Activated CD4-positive, alpha-beta T cell treated with anti-CD3 and anti-CD28 coated beads for 1 hour (primary cell): ENCODE measurements at regions not wholly inside any gene's neighbourhood (a gene's known extent, or its start where the extent isn't known, plus 50 kb on each side); places are given as distances from the start of the nearest gene placed in this dataset.
A peak's percentile ranks its signal among the peaks of the same experiment; 100 is the strongest.
"Not testable (repeated sequence)": the region's sequence is repeated elsewhere in the genome, so short reads cannot be mapped to it uniquely, and the experiment has no call there.

Experiments used
- DNase-seq: peaks from one replicate; pipeline ENCODE4 v3.0.0-alpha.2; 2020

DNA sequence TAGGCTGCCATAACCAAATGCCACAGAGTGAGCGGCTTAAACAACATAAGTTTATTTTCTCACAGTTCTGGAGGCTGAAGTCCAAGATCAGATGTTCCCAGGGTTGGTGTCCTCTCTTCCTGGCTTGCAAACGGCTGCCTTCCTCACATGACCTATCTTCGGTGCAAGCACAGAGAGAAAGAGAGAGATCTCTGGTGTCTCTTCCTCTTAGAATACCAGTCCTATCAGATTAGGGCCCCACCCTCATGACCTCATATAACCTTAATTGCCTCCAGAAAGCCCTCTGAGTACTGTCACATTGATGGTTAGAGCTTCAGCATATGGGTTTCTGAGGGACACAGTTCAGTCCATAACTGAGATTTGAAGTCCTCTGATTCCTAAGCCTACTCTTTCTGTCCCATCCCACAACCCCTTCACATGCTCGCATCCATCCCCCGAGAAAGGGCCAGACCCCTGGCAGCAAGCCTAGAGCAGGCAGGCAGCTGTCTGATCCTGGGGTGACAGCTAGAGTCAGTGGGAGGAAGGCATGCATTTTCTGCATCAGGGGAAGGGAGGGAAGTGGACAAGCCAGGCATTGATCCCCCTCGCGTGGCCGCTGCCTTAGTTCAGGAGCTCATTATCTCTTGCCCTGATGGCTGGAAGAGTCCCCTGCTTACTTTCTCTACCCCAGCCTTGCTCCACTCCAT, 114.1 kb downstream of the FAR1 start:
- no peak for DNase-seq

- DNase-seq, result no peak
Measured at GRCh38 chr11:13784441-13784840, 116.0 kb downstream of the FAR1 start.

DNA sequence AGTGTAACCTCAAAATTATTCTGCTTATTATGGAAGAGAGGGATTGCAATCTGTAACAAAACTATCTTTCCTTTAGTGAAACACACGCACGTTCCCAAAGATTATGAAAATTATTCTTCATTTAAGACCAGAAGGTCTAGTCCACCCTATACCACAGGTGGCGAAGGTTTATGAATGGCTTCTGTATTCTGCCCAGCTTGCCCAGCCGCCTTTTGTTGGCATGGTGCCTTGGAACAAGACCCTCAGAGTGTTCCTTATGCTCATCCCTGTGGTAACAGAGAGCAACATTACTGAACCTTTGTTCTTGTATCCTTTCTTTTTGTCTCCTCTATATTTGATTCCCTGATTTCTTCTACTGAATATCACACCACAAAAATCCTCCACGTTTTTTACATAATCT, 116.4 kb downstream of the FAR1 start:
- DNase-seq, result no peak

DNA sequence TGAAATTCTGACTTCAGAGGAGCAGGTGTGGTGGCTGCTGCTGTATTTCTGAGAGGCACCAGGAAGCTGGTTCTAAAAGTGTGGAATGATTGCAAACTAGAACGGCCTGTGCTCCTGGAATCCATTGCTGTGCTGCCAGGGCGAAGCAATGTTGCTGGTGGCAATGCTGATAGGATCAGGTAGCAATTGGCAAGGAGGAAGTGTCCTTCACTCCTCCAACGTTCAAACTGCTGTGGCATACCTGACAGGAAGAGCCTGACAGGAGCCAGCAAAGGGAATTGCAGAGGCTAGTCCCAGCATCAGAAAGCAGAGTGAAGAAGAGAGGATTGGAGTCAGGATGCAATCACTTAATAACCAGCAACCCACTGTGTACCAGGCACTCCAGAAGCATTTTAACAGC, 118.2 kb downstream of the FAR1 start:
- DNase-seq, result no peak

- not testable (repeated sequence) for DNase-seq
Measured at GRCh38 chr11:13797616-13798015, 129.1 kb downstream of the FAR1 start.

- no peak for DNase-seq
Measured at GRCh38 chr11:13800901-13801300, 132.4 kb downstream of the FAR1 start.

GRCh38 chr11:13818325-13818724, 144.2 kb upstream of the SPON1 start:
- DNase-seq, result no peak

- DNase-seq, result no peak
Measured at GRCh38 chr11:13826505-13827278, 135.8 kb upstream of the SPON1 start.

GRCh38 chr11:13831696-13832095, 130.8 kb upstream of the SPON1 start:
- DNase-seq, result no peak

DNA sequence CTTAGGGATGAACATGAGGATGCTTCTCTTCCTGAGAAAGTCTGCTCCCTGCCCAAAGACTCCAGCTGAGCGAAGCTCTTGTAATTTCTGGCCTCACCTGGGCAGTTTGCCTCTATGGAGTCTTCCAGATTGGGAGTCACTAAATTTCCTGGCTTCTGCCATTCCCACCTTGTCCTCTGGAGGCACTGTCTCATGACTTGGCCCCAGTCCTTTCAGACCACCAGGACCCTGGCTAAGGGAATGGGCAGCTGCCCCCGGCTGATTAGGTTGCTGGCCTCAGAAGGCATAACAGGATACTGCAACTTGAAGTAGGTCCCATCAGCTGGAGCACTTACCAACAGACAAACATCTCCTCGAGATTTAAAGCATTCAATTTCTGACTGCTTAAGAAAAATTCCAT, 128.1 kb upstream of the SPON1 start:
- no peak for DNase-seq

DNA sequence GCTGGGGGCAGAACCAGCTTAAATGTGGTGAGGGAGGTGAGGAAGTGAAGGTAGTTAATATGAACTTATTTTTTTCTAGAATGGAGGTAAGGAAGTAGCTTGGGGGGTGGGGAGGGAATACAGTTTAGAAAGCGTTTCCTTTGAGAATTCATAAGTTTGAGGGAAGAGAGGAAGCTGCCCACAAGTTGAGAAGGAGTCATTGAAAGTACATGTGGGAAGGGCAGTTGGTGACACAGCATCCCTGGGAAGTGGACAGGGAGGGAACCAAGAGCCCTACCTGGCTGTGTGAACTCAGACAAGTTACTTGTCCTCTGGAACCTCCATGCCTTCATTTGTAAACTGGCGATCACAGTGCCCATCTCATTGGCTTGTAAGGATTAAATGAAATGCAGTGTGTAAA, 125.9 kb upstream of the SPON1 start:
- DNase-seq, result no peak

- no peak for DNase-seq
Measured at GRCh38 chr11:13837286-13837685, 125.2 kb upstream of the SPON1 start.

GRCh38 chr11:13841393-13841792, 121.1 kb upstream of the SPON1 start:
- no peak for DNase-seq

DNA sequence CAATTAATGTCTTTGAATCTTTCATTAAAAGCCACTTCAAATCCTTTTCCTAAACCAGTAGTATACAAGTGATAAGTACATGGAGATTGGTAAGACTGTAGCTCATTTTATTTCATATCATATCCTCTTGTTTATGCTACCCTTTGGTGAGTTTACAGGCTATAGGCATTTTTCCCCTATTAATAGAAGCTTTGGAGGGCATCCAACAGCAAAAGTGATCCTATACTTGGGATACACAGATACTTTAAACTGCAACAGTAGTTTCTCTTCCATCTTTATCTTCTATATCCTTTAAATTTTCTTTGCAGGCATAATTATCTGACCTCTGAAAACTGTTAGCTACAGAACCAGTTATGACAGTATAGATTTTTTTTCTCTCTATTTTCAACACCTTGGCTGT, 114.5 kb upstream of the SPON1 start:
- DNase-seq, result no peak

GRCh38 chr11:13850231-13851005, 112.1 kb upstream of the SPON1 start:
- no peak for DNase-seq

DNA sequence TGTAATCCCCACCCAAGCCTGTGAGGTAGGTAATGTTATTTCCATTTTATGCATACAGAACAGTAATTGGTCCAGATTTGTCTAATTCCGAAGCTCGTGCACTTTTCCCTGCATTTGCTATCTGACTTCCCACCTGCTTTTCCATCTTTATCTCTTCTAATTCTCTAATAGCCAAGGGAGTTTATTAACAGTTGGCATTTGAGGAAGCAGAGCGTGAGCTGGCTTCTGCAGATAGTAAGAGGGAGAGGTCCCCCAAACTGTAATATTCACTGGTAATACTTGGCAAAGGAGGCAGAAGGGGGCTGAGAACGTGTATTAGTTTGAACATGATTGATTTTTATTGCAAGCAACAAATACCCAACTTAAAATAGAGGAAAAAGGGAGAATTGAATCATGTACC, 110.8 kb upstream of the SPON1 start:
- DNase-seq, result no peak

DNA sequence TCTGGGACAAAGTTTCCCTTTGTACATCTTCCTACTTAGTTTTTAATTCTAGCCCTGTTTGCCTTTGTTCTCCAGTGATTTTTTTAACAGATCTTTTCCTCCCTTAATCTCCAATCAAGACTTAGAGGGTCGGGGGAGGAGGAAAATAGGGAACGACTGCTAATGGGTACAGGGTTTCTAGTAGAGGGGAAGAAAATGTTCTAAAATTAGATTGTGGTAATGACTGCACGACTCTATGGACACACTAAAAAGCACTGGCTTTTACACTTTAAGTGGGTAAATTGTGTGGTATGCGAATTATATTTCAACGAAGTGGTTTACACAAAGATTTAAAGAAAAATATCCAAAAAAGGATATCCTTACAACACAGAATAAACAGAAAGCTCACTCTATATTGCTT, 110.0 kb upstream of the SPON1 start:
- DNase-seq, result no peak

DNA sequence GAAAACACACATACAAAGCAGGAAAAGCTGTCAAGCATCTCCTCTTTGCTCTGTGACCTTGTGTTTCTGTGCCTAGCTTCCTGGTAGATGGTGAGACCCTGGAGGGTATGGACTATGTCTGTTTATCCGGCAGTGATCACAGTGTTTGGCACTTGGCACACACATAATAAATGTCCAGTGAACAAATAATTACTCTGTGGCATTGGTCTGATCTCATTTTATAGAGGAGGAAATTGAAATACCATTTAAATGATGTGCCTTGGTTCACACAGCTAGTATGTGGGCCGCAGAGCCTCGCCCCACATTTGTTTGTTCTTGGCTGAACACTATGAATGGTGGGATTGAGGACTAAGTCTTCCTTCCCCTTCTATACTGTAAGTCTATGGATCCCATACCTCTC, 104.7 kb upstream of the SPON1 start:
- DNase-seq, result no peak

- DNase-seq, result peak; percentile 20
Measured at GRCh38 chr11:13859892-13860291, 102.6 kb upstream of the SPON1 start.

DNA sequence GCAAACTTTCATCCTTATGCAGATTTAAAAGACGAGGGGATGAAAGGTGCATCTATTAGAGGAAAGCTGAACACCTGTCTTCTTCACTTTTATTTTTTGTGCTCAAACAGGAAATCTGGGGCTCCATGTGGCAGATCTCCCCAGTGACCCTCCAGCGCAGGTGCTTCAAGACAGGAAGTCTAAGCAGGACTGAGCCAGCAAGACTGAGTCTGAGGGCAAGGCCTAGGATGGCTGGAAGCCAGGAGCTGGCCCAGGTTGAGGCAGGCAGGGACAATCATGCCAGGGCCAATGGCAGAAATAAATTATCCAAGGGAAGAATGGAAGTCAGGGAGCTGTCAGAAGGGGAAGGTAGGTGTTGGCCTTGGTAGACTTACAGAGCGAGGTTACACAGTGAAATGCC, 101.1 kb upstream of the SPON1 start:
- DNase-seq, result no peak

- DNase-seq, result no peak
Measured at GRCh38 chr11:13862845-13863392, 99.6 kb upstream of the SPON1 start.

DNA sequence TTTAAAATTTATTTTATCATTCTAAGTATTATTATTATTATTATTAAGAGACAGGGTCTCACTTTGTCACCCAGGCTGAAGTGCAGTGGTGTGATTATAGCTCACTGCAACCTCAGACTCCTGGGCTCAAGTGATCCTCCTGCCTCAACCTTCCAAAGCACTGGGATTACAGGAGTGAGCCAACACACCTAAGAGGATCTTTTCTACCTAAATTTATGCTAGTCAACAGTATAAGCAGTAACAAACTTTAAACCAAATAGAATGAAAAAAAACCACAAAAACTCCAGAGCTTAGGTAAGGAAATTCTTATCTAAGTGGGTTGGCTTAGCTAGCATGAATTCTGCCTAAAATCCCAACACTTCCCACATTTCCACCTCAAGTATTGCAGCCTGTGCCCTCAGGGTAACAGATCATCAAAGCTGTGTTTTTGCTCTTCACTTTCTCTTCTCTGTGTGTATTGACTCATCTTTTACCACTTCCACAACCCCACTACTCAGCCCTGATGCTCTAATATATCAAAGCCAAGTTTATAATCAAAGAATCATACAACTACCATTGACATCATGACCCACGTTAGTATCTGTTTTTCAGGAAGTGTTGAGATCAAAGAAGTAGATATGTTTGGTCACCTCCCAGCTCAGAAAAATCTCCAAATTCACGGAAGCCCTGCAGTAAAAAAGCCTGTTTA, 93.7 kb upstream of the SPON1 start:
- no peak for DNase-seq

- DNase-seq, result no peak
Measured at GRCh38 chr11:13869398-13869886, 93.1 kb upstream of the SPON1 start.
